Stimulated activated naive CD8-positive, alpha-beta T cell treated with anti-CD3 and anti-CD28 coated beads, Interleukin-15, Interleukin-2, amounts not matched to agents 100 U/mL and 50 U/mL, for 24 hours (primary cell): ENCODE measurements at regions not wholly inside any gene's neighbourhood (a gene's known extent, or its start where the extent isn't known, plus 50 kb on each side); places are given as distances from the start of the nearest gene placed in this dataset.
"Not testable (repeated sequence)": the region's sequence is repeated elsewhere in the genome, so short reads cannot be mapped to it uniquely, and the experiment has no call there.

Source experiments
- ATAC-seq: fragments of 150-1000 bp; cut with Tn5 transposase; one replicate; pipeline ENCODE4 v1.10.0; 2021
- DNase-seq: peaks from one replicate; pipeline ENCODE4 v3.0.0; 2021

DNA sequence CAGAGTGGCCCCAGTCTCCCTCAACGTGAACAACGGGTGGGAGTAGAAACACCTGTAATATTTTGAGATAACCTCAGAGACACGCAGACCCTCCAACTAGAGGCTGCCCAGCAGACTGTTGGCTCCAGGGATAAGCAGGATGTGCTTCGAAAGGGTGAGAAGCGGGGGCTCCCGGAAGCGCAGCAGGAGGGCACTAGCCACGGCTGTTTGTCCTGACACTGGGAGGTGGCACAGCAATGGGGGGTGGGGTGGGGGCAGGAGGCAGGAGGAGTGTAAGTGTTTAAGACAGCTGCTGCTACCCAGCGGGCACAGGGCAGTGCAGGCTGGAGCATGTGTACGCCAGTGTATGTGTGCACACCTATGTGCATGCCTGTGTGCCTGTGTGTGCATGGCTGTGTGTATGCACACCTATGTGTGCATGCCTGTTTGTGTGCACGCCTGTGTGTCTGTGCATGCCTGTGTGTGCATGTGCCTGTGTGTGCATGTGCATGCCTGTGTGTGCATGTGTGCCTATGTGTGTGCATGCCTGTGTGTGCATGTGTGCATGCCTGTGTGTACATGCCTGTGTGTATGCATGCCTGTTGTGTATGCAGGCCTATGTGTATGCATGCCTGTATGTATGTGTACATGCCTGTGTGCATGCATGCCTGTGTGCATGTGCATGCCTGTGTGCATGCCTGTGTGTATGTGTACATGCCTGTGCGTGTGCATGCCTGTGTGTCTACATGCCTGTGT, 154.7 kb downstream of the SHANK2 start:
- ATAC-seq = peak; percentile 21

DNA sequence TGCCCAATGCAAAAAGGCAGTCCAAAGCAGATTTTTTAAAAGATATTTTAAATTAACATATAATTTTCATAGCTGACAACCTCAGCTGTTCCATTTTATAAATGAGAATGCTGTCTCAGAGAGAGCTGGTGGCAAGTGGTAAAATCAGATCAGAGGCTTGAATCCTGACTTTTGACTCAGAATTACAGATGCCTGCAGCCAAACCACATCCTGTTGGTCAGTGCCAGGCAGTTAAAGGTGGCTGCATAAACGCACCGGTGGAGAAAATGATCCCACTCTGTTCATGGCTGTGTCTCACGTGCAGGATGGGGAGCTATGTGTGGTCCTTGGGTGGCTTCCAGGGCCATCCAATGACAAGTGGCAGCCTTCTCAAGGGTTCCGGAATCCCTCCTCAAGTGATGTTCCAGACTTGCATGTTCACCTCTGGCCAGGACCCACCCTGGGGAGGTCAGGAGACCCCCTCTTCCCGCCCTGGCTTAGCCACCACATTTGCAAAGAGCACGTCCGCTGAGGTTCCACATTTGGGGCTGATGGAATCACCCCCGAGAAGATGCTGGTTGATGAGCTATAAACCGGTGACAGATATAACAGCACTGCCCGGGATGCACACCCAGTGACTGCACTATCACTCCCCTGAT, 155.5 kb downstream of the SHANK2 start:
- ATAC-seq = no peak
- DNase-seq = no peak

More for the DNA sequence above, 154.7 kb downstream of the SHANK2 start:
- no peak for DNase-seq

- DNase-seq = no peak
- ATAC-seq = no peak
Observed at GRCh38 chr11:71095294-71095850, 157.0 kb downstream of the SHANK2 start.

- DNase-seq = no peak
Observed at GRCh38 chr11:71094296-71095077, 157.9 kb downstream of the SHANK2 start.

DNA sequence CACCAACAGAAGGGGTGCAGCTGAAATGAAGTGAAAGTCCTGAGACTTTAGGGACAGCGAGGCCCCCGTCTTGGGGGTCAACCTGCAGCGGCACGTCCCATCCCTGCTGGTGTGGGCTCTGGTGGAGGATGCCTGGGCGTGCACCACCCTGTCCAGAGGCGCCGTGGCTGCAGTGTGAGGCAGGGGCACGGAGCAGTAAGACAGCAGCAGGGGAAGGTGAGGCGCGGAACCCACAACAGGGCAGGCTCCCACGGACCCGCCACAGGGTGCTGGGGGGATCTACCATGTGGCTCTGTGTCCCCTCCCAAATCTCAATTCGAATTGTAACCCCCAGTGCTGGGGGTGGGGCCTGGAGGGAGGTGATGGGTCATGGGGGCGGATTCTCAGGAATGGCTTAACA, 158.6 kb downstream of the SHANK2 start:
- DNase-seq (no peak), ATAC-seq (no peak)

More at GRCh38 chr11:71094296-71095077, 157.9 kb downstream of the SHANK2 start:
- no peak for ATAC-seq

- ATAC-seq = no peak
- no peak for DNase-seq
Observed at GRCh38 chr11:71091506-71092265, 160.7 kb downstream of the SHANK2 start.

- no peak for DNase-seq
- no peak for ATAC-seq
Observed at GRCh38 chr11:71089571-71089970, 162.8 kb downstream of the SHANK2 start.

GRCh38 chr11:71088314-71089215, 163.8 kb downstream of the SHANK2 start:
- not testable (repeated sequence) for ATAC-seq, DNase-seq

DNA sequence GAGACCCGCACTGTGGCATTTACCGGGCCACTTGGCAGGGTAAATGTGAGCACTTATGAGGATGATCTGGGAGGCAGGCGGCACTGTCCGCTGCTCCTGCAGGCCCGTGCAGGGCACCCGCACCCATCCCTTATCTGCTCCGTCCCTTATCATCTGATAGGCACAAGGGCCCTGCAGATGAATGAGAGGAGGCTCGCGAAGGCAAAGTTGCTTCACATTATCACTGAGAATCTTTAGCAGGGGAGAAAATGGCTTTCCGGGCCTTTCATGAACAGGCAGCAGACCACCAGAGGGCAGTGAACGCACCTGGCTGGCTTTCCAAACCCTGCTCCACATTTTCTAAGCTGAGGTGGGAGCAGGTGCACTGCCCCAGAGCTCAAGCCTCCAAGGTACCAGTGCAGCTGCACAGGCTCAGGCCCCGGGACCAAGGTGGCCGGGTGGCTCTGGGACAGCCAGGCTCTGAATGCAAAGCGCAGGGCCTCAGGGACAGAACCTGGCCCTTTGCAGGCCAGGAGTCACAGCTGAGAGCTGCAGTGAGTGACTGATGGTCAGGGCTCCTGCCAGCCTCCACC, 165.6 kb downstream of the SHANK2 start:
- DNase-seq (no peak), ATAC-seq (no peak)

DNA sequence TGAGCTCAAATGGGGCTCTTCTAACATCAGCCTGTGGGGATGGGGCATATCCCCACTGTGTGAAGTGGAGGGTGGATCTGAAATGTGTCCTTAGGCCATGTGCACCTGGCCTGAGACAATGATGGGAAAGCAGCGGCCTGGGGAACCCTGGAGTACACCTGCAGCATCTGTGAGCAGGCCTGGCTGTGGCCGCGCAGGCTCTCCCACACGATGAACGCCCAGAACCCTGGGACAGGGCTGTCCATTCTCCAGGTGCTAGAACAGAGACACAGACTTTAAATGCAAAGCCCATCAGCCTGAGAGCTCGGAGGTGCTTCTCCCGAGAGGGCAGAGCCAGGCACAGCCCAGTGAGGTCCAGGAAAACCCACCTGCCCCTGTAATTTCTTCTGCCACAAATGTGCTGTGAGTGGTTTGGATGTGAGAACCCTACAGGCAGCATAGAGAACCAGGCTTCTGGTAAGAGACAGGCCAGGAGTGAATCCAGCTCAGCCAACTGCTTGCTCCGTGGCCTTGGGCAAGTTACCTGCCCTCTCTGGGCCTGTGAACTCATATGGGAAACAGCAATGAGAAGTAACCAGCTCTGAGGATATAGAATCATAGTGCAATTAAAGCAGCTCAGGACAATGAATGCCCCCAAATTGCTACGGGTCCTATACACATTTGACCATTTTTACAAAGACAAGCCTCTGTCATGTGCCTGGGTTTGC, 167.9 kb downstream of the SHANK2 start:
- ATAC-seq = no peak
- no peak for DNase-seq

DNA sequence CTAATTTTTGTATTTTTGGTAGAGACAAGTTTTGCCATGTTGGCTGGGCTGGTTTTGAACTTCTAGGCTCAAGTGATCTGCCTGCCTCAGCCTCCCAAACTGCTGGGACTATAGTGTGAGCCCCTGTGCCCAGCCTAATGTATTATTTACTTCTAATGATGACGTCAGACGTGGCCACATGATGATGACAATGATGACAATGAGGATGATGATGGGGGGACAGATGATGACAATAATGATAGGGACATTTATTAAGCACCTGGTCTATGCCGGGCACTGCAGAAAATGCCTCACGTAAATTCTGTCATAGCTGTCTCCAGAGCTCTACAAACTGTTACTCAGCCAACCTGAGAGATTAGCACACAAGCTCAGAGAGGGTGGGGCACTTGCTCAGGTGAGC, 169.3 kb downstream of the SHANK2 start:
- ATAC-seq = no peak

GRCh38 chr11:71082454-71082853, 169.9 kb downstream of the SHANK2 start:
- ATAC-seq (no peak), DNase-seq (no peak)

More for the DNA sequence above, 169.3 kb downstream of the SHANK2 start:
- DNase-seq = no peak

- ATAC-seq (no peak), DNase-seq (no peak)
Observed at GRCh38 chr11:71081704-71082230, 170.6 kb downstream of the SHANK2 start.

GRCh38 chr11:71080239-71081097, 171.9 kb downstream of the SHANK2 start:
- peak; percentile 33 for ATAC-seq

GRCh38 chr11:71079795-71080194, 172.6 kb downstream of the SHANK2 start:
- ATAC-seq = no peak
- no peak for DNase-seq

More at GRCh38 chr11:71080239-71081097, 171.9 kb downstream of the SHANK2 start:
- peak; percentile 67 for DNase-seq

GRCh38 chr11:71078482-71078881, 173.9 kb downstream of the SHANK2 start:
- DNase-seq = no peak
- ATAC-seq = no peak

DNA sequence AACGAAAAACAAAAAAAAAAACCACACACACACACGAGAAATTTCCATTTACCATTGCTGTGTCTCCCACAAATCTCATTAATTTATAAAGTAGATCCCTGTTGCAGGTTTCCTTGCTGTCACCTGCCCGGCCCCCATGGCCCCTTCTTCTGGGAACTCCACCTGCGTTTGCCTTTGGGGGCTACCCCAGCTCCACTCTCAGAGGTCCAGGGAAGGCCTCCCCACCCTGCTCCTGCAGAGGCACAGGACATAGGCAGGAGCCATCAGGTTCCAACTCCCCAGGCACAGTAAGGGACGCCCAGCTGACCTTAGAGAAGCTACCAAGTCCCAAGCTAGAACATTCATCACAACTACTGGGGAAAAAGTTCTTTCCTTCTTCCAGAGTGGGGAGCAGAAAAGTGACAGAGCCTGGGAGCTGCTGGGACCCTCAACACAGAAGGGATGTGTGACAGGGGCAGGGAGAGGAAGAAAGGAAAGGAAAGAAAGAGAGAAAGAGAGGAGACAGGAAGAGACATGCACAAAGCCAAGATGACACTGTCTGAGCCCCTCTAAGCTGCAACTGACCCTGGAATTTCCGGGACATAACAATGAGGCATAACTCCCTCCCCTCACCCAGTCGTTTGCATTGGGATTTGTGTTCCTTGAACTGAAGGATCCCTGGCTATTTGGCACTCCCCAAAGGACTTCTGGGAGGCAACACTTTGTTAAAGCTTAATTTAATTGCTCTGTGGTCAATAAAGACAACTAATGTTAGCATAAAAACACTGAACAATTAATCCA, 175.7 kb downstream of the SHANK2 start:
- ATAC-seq = no peak

More for the DNA sequence above, 175.7 kb downstream of the SHANK2 start:
- DNase-seq = no peak
